ENCODE measurements at regions not wholly inside any gene's neighbourhood (a gene's known extent, or its start where the extent isn't known, plus 50 kb on each side); places are given as distances from the start of the nearest gene placed in this dataset.

DNA sequence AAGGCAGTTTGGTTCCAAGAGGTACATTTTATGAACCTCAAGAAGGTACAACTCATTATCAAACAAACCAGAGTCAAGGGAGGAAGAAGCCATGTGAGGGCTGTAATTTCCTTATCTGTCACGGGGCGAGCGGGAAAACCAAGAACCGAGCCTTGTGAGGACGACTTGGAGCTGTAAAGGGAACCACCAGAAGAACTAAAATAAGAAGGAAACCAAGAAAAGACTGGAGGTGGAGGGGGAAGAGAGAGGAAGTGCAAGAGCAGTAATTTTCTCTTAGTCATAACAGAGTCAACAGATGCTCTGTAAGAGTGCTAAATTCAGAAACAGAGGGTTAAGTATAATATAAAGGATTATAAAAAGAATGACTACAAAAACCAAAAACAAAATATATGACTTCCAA, 127.1 kb downstream of the DIRAS2 start:
- TF ChIP-seq EZH2phosphoT487 (IDR thresholded peaks at IDR 0.05; ENCODE audit: low read length) = no peak
- no peak for TF ChIP-seq EZH2 (optimal IDR thresholded peaks at IDR 0.05; ENCODE audit: low read depth, low read length)
